GM18858 (cell line): ENCODE measurements at regions not wholly inside any gene's neighbourhood (a gene's known extent, or its start where the extent isn't known, plus 50 kb on each side); places are given as distances from the start of the nearest gene placed in this dataset.
"Not testable (repeated sequence)": the region's sequence is repeated elsewhere in the genome, so short reads cannot be mapped to it uniquely, and the experiment has no call there.

Experiments
- ATAC-seq: cut with Tn5 transposase; IDR thresholded peaks from one replicate; pipeline ENCODE4 v1.9.1; 2021; ENCODE audit not compliant: unreplicated experiment

DNA sequence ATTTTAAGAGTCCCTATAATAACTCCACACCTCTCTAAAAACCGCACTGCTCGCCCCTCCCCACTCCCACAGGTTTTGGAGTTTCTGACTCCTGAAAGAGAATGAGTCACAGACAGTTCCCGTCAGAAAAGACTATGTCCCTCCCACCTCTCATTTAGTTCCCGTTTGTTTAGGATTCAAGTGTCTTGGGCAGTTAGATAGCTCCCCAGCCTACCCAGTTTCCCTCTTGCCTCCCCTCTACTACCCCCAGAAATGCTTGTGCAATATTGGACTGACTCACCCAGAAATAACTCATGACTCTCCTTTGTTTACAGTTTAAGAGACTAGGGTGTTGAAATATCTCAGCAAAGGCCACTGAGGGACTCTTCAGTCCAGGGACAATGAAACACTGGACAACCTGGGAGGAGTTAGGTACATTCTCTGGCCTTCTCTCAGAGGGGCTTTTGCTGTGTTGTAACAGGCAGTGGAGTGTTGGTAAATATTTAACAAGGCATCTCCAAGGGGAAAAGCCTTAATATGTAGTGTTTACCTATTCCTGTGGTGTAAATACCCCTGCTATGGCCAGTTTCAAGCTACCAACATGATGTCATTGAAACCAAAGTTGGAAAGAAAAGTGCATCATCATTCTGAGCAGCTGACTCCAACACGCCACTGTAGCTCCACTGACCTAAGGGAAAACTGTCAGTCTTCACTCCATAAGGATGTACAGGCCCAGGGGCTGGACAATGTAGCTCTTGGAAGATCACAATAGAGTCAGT is 96.1 kb upstream of the CHD2 start:
- ATAC-seq, result peak; percentile 31

DNA sequence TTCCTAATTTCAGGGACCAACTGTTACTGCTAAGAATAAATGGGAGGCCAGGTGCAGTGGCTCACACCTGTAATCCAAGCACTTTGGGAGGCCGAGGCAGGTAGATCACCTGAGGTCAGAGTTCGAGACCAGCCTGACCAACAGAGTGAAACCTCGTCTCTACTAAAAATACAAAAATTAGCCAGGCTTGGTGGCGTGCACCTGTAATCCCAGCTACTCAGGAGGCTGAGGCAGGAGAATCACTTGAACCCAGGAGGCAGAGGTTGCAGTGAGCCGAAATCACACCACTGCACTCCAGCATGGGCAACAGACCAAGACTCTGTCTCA is 95.6 kb upstream of the CHD2 start:
- ATAC-seq, result not testable (repeated sequence)

DNA sequence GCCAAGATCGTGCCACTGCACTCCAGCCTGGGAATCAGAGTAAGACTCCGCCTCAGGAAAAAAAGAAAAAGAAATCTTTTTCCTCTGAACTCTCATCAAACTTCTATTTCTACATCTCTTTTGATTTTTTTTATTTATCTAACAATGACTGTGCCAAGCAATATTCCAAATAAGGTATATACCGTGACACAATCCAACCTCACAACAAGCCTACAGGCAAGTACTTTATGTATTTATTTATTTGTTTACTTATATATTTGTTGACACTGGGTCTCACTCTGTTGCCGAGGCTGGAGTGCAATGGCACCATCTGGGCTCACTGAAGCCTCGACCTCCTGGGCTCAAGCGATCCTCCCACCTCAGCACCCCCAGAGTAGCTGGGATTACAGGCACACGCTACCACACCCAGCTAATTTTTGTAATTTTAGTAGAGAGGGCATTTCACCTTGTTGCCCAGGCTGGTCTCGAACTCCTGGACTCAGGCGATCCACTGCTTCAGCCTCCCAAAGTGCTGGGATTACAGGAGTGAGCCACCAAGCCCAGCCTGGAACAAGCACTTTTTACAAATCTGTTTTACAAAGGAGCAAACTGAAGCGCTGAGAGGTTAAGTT is 94.9 kb upstream of the CHD2 start:
- no peak for ATAC-seq

DNA sequence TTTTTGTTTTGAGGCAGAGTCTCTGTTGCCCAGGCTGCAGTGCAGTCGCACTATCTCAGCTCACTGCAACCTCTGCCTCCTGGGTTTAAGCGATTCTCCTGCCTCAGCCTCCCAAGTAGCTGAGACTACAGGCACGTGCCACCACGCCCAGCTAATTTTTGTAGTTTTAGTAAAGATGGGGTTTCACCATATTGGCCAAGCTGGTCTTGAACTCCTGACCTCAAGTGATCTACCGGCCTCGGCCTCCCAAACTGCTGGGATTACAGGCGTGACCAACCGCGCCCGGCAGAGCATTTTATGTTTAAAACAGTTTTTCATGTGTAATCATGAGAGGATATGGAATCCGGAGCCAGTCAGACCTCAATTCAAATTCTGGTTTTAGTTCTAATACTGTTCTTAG is 94.0 kb upstream of the CHD2 start:
- not testable (repeated sequence) for ATAC-seq

DNA sequence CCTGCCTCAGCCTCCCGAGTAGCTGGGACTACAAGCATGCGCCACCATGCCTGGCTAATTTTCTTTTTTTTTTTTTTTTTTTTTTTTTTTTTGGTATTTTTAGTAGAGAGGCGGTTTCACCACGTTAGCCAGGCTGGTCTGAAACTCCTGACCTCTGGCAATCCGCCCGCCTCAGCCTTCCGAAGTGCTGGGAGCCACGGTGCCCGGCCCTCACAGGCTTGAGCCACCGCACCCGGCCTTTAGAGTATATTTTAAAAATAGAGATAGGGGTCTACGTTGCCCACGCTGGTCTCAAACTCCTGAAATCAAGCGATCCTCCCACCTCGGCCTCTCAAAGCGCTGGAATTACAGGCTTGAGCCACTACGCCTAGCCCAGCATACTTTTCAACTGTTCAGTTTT is 93.4 kb upstream of the CHD2 start:
- ATAC-seq, result no peak

DNA sequence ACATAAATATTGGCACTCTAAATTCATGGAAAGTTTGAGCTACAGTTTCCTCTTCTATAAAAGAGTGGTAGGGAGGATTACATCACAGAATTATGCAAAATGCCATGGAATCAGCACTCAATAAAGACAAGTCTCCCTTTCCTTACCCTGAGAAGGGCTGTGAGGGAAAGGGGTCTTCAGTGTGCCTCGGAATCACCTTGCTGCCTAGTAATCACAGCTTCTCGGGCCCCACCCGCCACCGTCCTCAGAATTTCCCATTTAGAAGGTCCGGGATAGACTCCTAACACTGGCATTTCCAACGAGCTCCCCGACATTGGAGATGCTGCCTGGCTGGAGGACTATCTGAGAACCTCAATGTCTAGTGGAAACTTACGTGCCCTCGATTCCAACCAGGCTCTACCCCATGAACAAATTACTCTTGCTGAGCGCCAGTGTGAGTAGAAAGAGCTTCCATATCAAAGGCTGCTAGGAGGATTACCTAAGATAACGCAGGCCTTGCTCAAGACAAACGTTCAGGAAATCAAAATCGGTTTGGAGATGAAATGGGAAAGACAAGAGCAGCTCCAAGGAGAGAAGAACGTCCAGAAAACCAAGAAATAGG is 92.1 kb upstream of the CHD2 start:
- no peak for ATAC-seq

DNA sequence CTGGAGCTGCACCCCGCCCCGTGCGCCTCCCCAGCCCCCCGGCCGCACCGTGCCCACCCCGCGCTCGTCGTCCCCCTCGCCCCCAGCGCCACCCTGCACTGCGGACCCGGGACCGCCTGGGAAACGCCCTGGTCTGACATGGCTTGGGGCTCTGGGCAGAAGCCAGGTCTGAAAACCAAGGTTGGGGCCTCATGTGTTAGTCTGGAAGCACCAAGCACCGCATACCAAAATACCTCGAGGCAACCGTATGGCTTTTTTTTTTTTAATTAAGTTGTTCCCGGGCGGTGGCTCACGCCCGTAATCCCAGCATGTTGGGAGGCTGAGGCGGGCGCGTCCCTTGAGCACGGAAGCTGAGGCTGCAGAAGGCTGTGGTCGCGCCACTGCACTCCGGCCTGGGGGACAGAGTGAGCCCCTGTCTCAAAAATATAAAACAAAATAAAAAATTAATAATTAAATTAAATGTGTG is 91.5 kb upstream of the CHD2 start:
- ATAC-seq, result no peak

DNA sequence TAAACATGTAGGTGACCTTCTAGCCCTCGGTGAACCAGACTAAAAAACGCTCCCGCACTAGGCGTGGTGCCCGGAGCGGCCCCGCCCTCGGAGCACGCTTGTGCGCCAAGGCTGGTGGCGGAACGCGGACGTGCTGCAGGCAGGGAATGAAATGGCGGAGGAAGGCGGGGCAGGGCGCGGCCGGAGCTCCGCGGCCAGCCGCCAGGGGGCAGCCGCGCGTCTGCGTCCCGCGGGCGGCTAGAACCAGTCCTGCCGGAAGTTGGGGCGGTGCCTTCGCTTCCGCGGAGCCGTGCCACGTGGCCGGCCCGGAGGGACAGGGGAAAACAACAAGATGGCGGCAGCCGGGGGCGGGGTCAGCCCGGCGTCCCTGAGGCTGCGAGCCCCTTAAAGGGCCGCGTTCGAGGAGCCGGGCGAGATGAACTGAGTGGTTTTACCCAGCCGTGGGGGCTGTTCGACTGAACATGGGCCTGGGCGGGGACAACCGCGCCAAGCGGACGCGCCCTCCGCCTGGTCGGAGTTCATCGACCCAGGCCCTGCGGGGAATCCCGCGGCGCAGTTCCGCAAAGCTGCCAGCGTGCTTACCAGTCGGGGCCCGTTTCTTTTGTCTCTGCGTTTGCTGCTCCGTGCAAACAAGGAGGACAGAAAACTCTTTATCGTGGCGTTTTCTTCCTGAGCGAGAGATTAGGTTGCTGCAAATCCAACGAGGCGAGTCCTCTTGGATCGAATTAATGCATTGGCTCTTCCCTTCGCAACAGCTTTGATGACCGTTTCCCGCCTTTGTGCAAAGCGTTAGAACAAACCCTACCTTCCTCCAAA is 90.9 kb upstream of the CHD2 start:
- peak; percentile 79 for ATAC-seq

DNA sequence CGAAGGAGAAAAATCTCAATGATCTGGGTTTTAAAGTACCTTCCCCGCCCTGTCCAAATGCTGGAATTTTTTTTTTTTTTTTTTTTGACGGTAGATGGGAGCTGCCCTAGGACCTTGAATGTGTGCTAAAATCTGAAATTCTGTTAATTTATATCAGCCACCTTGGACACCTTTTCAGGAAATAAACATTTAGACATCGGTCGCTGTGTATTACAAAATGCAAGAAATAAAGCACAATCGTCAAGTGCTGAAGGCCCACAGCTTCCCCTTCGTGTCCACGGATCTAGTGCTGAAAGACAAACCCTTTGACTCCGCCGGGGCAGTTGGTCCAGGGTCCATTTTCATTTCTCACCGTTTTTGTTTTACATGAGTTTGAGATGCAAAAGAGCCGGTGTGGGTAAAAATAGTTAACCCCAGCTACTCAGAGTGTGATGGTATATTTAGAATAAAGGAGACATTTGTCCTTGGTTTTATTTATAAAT is 90.2 kb upstream of the CHD2 start:
- no peak for ATAC-seq

DNA sequence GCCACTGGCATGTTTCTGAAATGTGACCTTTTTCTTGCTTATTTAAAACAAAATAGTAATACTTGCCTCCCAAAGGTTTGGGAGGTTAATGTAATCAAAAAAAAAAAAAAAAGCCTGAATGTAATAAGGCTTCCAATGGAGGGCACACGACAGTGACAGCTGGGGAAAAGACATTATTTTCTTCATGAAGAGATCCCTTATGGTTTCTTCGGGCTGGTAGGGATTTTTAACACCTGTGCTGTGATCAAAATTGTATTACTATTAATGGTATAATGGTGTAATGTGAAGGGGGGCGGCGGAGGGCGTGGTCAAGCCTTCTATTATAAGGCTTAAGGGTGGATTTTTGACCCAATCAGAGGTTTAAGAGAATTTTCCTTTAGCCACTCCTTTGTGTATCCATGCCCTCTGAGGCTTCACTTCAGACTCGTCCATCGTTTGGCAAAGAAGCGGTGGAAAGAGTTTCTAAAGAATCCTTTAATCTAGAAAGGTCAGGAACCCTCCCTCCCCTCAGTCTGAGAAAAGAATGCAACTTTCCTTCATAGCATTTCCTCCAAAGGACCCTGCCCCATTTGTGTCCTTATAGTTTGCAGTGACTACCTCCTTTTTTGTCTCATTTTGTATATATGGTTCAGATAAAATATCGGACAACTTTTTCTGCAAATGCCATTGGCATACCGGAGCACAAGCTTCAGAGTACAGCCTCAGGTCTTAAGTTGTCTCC is 89.5 kb upstream of the CHD2 start:
- ATAC-seq, result no peak

DNA sequence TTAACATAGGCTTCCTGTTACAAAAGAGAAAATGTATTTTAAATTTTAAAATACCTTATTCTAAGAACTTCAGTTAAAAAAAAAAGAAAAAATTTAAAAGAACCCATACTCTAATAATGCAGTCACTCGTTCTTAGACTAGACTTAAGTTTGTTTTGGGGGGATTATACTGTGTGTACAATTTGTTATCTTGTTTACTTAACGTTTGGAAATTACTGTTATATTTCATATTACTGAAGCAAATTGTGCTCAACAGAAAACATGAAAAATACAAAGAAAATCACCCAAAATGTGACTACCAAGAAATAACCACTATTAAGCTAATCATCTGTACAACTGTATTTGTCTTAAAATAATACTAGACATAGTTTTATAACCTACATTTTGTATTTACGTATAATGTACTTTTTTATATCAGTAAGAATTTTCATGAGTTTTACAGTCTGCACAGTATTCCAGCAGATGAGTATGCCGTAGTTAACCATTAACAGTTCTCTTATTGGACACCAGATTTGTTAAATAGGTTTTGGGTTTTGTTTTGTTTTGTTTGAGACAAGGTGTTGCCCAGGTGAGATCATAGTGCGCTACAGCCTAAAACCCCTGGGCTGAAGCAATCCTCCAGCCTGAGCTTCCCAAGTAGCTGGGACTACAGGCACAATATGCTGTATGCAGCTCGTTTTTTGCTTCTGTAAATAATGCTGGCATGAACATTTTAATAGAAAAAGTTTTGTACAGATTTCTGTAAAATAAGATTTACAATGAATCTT is 88.8 kb upstream of the CHD2 start:
- no peak for ATAC-seq

DNA sequence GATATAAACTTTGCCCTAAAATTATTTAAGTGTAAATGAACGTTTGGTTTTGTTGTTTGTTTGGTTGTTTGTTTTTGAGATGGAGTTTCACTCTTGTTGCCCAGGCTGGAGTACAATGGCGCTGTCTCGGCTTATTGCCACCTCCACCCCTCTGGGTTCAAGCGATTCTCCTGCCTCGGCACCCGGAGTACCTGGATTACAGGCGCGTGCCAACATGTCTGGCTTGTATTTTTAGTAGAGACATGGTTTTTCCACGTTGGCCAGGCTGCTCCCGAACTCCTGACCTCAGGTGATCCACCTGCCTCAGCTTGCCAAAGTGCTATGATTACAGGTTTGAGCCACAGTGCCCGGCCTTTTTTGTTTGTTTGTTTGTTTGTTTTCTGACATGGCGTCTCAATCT is 87.9 kb upstream of the CHD2 start:
- ATAC-seq, result no peak

DNA sequence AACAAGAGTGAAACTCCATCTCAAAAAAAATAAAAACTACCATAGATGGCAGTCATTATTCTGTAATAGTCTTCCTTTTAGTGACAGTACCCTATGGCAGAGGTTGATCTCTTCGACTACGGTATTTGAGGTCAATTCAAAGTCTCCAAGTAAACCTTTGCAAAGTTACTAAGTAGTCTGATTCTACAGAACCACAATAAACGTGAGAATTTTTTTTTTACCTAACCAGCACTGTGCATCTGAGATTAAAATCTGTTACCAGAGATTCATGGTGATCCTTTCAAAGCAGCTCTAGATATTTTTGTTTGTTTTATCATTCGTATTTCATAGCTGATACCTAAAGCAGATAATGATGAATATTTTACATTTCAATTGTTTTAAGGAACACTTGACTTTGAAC is 86.6 kb upstream of the CHD2 start:
- ATAC-seq, result no peak

DNA sequence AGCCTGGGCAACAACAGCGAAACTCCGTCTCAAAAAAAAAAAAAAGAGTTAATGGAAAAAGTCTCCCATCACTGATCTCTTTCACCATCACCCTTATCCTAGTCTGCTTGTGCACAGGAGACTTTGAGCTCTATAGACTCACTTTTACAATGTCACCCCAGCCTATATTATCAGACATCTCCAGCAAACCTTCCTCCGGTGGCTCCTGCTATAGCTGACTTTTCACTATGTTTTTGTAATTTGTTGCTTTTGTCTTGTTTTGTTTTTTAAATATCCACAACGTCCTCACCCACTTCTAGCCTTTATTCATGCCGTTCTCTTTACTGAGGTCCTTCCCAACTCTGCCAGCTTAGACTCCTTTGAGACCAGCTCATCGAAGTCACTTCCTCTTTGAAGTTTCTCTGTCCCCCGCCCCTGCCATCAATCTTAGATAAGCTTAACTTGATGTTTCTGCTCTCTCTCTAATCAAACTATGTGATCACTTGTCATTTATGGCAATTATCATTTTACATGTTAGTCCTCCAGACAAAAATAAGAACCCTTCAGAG is 82.7 kb upstream of the CHD2 start:
- ATAC-seq, result no peak

DNA sequence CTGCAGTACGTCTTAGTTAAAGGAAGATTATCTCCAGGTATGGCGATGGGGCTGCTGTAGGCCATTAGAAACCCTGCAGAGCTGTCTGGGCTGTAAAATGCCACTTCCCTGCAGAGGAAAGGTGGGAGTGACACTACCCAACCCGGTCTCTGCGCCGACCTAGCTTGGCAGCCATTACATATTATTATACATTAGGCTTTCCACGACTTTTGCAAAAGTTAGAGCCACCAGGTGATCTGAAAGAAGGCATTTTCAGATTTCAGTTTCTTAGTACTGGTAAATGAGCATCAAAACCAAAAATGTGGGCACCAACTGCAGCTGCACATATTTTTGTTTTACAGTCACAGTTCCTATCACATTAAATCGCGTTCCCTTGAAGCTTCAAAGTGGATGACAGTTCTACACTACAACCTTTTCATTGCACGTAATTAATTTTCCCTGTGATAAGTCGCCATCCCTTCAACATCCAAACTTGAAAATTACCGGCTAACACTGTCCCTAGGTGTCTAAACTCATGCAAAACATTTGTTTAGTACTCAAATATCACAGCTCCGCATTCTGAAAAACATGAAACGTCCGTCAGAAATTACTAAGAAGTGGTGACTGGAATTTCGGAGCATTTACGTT is 81.4 kb upstream of the CHD2 start:
- ATAC-seq, result no peak

DNA sequence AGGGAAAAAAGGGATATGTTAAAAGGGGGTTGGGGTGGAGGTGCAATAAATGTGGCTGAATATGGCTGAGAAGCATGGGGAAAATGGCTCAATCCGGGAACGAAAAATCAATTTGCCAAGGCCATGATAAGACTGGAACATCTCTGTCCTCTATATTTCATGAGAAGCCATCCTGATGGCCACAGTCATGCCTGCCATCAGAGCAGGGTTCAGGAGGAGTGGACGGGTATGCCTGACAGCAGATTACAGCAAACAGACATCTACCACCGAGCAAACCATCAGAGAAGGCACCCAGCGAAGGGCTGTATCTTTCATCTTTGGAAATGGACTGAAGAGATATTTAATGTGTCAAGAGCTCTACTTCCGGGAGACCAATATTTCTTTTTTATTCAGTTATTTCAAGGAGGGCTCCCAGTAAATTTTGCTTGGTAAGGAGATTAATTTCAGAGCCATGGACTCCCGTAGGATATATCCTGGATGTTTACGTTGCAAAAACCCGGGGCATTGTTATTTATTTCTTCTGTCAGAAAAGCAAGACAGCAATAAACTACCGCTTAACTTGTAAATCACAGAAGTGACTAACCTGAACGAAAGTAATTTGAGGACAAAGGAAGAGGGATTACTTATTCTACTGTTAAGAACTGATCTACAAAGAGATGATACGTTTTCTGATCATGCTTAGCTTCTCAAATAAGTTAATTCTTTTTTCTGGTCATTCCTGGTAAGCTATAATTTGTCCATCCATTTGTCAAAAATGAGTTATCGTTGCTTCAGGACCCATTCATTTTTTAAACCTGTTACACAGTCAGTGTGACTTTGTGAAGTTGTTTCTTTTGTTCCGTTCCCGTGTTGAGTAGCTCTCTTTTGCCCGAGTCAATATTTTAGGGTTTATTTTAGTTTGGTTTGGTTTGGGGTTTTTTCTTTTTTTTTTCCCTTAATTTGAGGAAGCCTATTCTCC is 80.6 kb upstream of the CHD2 start:
- ATAC-seq, result no peak

DNA sequence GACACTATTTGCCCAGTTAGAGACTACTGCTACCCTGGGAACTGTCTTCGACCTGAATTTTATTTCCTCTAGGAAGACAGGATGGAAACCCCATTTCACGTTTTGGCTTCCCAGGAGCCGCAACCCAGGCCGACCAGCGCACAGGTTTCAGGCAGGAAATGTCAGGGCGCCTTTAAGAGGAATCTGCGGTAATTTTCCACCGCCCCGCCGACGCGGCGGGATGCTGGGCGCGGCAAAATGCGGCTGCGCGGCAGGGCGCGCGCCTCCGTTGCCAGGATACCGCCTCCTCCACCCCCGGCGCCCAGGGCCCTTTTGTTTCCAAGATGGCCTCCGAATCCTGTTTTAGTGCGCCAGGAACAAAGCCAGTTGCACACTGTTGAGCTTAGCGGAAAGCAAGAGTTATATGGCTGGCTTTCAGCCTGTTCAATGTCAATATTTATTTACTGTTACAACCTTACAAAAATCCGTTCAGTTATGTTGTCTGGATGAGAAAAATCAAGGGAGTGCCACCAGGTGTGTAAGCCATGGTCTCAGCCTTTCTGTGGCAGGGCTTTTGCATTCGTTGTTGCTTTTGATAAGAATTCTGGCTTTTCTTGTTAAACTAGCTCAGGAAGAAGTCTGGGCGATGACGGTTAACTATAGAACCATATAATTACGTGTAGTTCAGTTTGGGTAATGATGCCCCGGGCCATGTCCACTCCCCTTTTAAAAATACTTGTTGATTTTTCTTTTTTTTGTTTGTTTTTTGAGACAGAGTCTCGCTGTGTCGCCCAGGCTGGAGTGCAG is 79.7 kb upstream of the CHD2 start:
- ATAC-seq, result peak; percentile 52
